Ovary (tissue), 7 donors: ENCODE measurements at regions not wholly inside any gene's neighbourhood (a gene's known extent, or its start where the extent isn't known, plus 50 kb on each side); places are given as distances from the start of the nearest gene placed in this dataset.
"Not testable (repeated sequence)": the region's sequence is repeated elsewhere in the genome, so short reads cannot be mapped to it uniquely, and the experiment has no call there.

Experiments used
- DNase-seq, 5 donors: peaks; one replicate each; pipeline ENCODE4 v3.0.0-alpha.2; 2019 to 2020
- H3K27ac ChIP-seq, 2 donors: fragments of 200-600 bp; one replicate each; pipeline versions ENCODE4 v1.5.1 to v1.8.0; 2019 to 2022
- H3K27me3 ChIP-seq: fragments of 200-600 bp; one replicate; pipeline ENCODE4 v1.8.0; 2022
- H3K36me3 ChIP-seq: fragments of 200-600 bp; sonication (generic); one replicate; pipeline ENCODE4 v1.5.1; 2019
- H3K4me1 ChIP-seq: one replicate; pipeline ENCODE4 v1.8.1; 2013; ENCODE audit warnings: mild to moderate bottlenecking, moderate library complexity; ENCODE audit not compliant: insufficient read depth
- H3K4me3 ChIP-seq: fragments of 200-600 bp; sonication (generic); one replicate; pipeline ENCODE4 v1.5.1; 2017
- H3K9me3 ChIP-seq, 2 donors: fragments of 200-600 bp in 1 of 2; sonication (generic) in 1 of 2; one replicate each; pipeline versions ENCODE4 v1.5.1 to v1.8.1; 2013 to 2019; ENCODE audit warnings: mild to moderate bottlenecking in 1 of 2, moderate library complexity in 1 of 2
- CTCF ChIP-seq, 3 donors: fragments of 450-650 bp in 2 of 3; fragments of 200-600 bp in 1 of 3; IDR thresholded peaks; one replicate each; pipeline versions ENCODE4 v1.5.1 to v1.8.0; 2016 to 2022; ENCODE audit warnings: antibody characterized with exemption in 3 of 3, mild to moderate bottlenecking in 1 of 3
- EP300 ChIP-seq: sonication (generic); formaldehyde crosslinking; IDR thresholded peaks from one replicate; pipeline ENCODE4 v1.6.1; 2017; ENCODE audit warnings: antibody characterized with exemption
- POLR2A ChIP-seq: fragments of 450-650 bp; IDR thresholded peaks from one replicate; pipeline ENCODE4 v1.6.1; 2017; ENCODE audit warnings: antibody characterized with exemption, mild to moderate bottlenecking, moderate library complexity
- WGBS, 3 donors: extraction: QIAGEN DNeasy Blood & Tissue Kit in 1 of 3; methylation state at CpG; one replicate each; pipeline versions ENCODE4 v1.1.5 to v1.1.7; 2013 to 2017; 5-methylcytosine and 5-hydroxymethylcytosine counted together
- intact Hi-C, 4 donors: fragments of 100-400 bp; cut with DNase I; formaldehyde crosslinking; loops; one replicate each; pipeline versions ENCODE4 v1.11.0 to v1.15.1; 2022 to 2023
- donor health status: DM: no; HTN: no; CAD: no; lungs with moderate emphysema.
- donor health status: DM: no; HTN: no; CAD: no.
- donor health status: Bipolar disorder and iron deficiency.
- donor health status: DM: no; HTN: no; CAD: no.
- donor health status: DM: yes; HTN: yes; CAD: no.

- Histone ChIP-seq H3K4me3 (no peak overlapping the region), H3K27ac (no peak overlapping the region), H3K36me3 (no peaks in the 10 kb centered on the region), H3K4me1 (no peaks in the 10 kb centered on the region), H3K27me3 (no peaks in the 10 kb centered on the region), H3K9me3 (no peaks in the 10 kb centered on the region)
- TF ChIP-seq POLR2A (no peak), CTCF (IDR thresholded peaks at IDR 0.05) (no peak), EP300 (no peak)
- whole genome bisulfite sequencing, 3 donors = 81 to 85% (median 84%) methylated on average over 4 of the region's 4 CpGs
- no peak for DNase-seq
- intact Hi-C loops = no loop called here
Measured at GRCh38 chr2:75432761-75433361, 127.9 kb downstream of the EVA1A start.

- no peaks in the 10 kb centered on the region for H3K4me1 ChIP-seq
- H3K9me3 ChIP-seq = no peaks in the 10 kb centered on the region
- H3K27ac ChIP-seq = no peak overlapping the region
- no peaks in the 10 kb centered on the region for H3K27me3 ChIP-seq
- H3K4me3 ChIP-seq = no peak overlapping the region
- no peaks in the 10 kb centered on the region for H3K36me3 ChIP-seq
- TF ChIP-seq CTCF (IDR thresholded peaks at IDR 0.05) (no peak), EP300 (no peak), POLR2A (no peak)
- DNase-seq = no peak
- intact Hi-C loops = no loop called here
- WGBS, 3 donors = 47 to 64% (median 53%) methylated on average over 1 of the region's 1 CpG
Measured at GRCh38 chr2:75431763-75432162, 129.0 kb downstream of the EVA1A start.

- Histone ChIP-seq H3K27me3 (no peaks in the 10 kb centered on the region), H3K4me3 (no peak overlapping the region), H3K9me3 (no peaks in the 10 kb centered on the region), H3K4me1 (no peaks in the 10 kb centered on the region), H3K36me3 (no peaks in the 10 kb centered on the region), H3K27ac (no peak overlapping the region)
- TF ChIP-seq EP300 (no peak), POLR2A (no peak), CTCF (IDR thresholded peaks at IDR 0.05) (no peak)
- intact Hi-C loops = no loop called here
- no peak for DNase-seq
- WGBS, 3 donors = 89 to 95% (median 94%) methylated on average over 1 of the region's 1 CpG
Measured at GRCh38 chr2:75431276-75431675, 129.5 kb downstream of the EVA1A start.

- H3K27me3 ChIP-seq, H3K36me3 ChIP-seq, DNase-seq, H3K4me3 ChIP-seq, H3K27ac ChIP-seq, H3K4me1 ChIP-seq, H3K9me3 ChIP-seq, intact Hi-C loops: not testable (repeated sequence)
- 75 to 85% (median 77%) methylated on average over 4 of the region's 4 CpGs for WGBS, 3 donors
Measured at GRCh38 chr2:75430449-75430848, 130.3 kb downstream of the EVA1A start.

GRCh38 chr2:75428646-75429443 lies 131.9 kb downstream of the EVA1A start:
- Histone ChIP-seq H3K4me3 (no peak overlapping the region), H3K4me1 (no peaks in the 10 kb centered on the region), H3K36me3 (no peaks in the 10 kb centered on the region), H3K9me3 (no peaks in the 10 kb centered on the region), H3K27me3 (no peaks in the 10 kb centered on the region), H3K27ac (no peak overlapping the region)
- intact Hi-C loops = no loop called here
- 65 to 72% (median 69%) methylated on average over 7 of the region's 7 CpGs for WGBS, 3 donors
- TF ChIP-seq POLR2A = no peak
- TF ChIP-seq CTCF (IDR thresholded peaks at IDR 0.05) = no peak
- TF ChIP-seq EP300 = no peak
- DNase-seq = no peak
